Right cardiac atrium (tissue), 5 donors: ENCODE measurements at regions not wholly inside any gene's neighbourhood (a gene's known extent, or its start where the extent isn't known, plus 50 kb on each side); places are given as distances from the start of the nearest gene placed in this dataset.

Experiments used
- ATAC-seq, 2 donors: fragments of 200-7000 bp; cut with Tn5 transposase; one replicate each; pipeline versions ENCODE4 v1.8.0 to v1.9.1; 2020; ENCODE audit warnings: moderate library complexity in 2 of 2, mild to moderate bottlenecking in 1 of 2
- DNase-seq, 3 donors: peaks; one replicate each; pipeline ENCODE4 v3.0.0-alpha.2; 2020
- H3K27ac ChIP-seq: one replicate; pipeline ENCODE4 v1.5.1; 2013; ENCODE audit warnings: mild to moderate bottlenecking, low read length, control low read depth, moderate library complexity
- H3K27me3 ChIP-seq: one replicate; pipeline ENCODE4 v1.6.1; 2013; ENCODE audit not compliant: control insufficient read depth, insufficient read depth
- H3K4me1 ChIP-seq: one replicate; pipeline ENCODE4 v1.6.1; 2013; ENCODE audit warnings: low read length; ENCODE audit not compliant: control insufficient read depth, insufficient read depth
- H3K4me3 ChIP-seq: one replicate; pipeline ENCODE4 v1.5.1; 2013; ENCODE audit warnings: low read length, control low read depth
- H3K9me3 ChIP-seq: one replicate; pipeline ENCODE4 v1.6.1; 2013; ENCODE audit warnings: low read length; ENCODE audit not compliant: control insufficient read depth
- WGBS: extraction: QIAGEN DNeasy Blood & Tissue Kit; methylation state at CpG from one replicate; pipeline ENCODE4 v1.1.7; 2013; 5-methylcytosine and 5-hydroxymethylcytosine counted together
- intact Hi-C, 4 donors: fragments of 100-400 bp; cut with DNase I; formaldehyde crosslinking; loops; one replicate each; pipeline versions ENCODE4 v1.11.0 to v1.14.0; 2022 to 2023
- donor health status: healthy with polysubstance abuse.
- donor health status: DM: no; HTN: yes; CAD: no.
- donor health status: DM: no; HTN: no; CAD: no.
- donor health status: DM: no; HTN: yes; CAD: no; lungs with severe emphysema.
- donor health status: DM: yes; HTN: yes; CAD: no.

GRCh38 chr2:156087875-156088274 lies 244.6 kb downstream of the NR4A2 start:
- DNase-seq (no peak), ATAC-seq (no peak)
- intact Hi-C loops: no loop called here

GRCh38 chr2:156083763-156084493 lies 248.6 kb downstream of the NR4A2 start:
- H3K27ac ChIP-seq: no peak overlapping the region
- no peaks in the 10 kb centered on the region for H3K27me3 ChIP-seq
- H3K9me3 ChIP-seq: no peaks in the 10 kb centered on the region
- no peaks in the 10 kb centered on the region for H3K4me1 ChIP-seq
- DNase-seq (peak; percentile 10 to 22 (median 13)), ATAC-seq (no peak)
- no peak overlapping the region for H3K4me3 ChIP-seq
- WGBS: 59% methylated on average over 15 of the region's 15 CpGs
- intact Hi-C loops: no loop called here

More at GRCh38 chr2:156087875-156088274, 244.6 kb downstream of the NR4A2 start:
- WGBS: 45% methylated on average over 2 of the region's 2 CpGs
- Histone ChIP-seq H3K9me3 (no peaks in the 10 kb centered on the region), H3K4me1 (no peaks in the 10 kb centered on the region), H3K27me3 (no peaks in the 10 kb centered on the region), H3K4me3 (no peak overlapping the region), H3K27ac (no peak overlapping the region)

- Histone ChIP-seq H3K27me3 (no peaks in the 10 kb centered on the region), H3K9me3 (no peaks in the 10 kb centered on the region), H3K4me1 (no peaks in the 10 kb centered on the region), H3K4me3 (no peak overlapping the region), H3K27ac (no peak overlapping the region)
- no peak for ATAC-seq
- intact Hi-C loops: no loop called here
- DNase-seq: no peak
- WGBS: 88% methylated on average over 2 of the region's 2 CpGs
These were observed 252.7 kb downstream of the NR4A2 start for GRCh38 chr2:156079845-156080244.

- WGBS: 62% methylated on average over 1 of the region's 1 CpG
- Histone ChIP-seq H3K4me1 (no peaks in the 10 kb centered on the region), H3K27me3 (no peaks in the 10 kb centered on the region), H3K4me3 (no peak overlapping the region), H3K9me3 (no peaks in the 10 kb centered on the region), H3K27ac (no peak overlapping the region)
- intact Hi-C loops: no loop called here
- no peak for DNase-seq
- ATAC-seq: no peak
These were observed 255.3 kb downstream of the NR4A2 start for GRCh38 chr2:156077041-156077742.

GRCh38 chr2:156065912-156066311 lies 266.6 kb downstream of the NR4A2 start:
- intact Hi-C loops: no loop called here
- H3K4me1 ChIP-seq: no peaks in the 10 kb centered on the region
- H3K4me3 ChIP-seq: no peak overlapping the region

GRCh38 chr2:156064540-156064939 lies 268.0 kb downstream of the NR4A2 start:
- WGBS: 43% methylated on average over 1 of the region's 1 CpG
- intact Hi-C loops: no loop called here
- Histone ChIP-seq H3K27ac (no peak overlapping the region), H3K4me3 (no peak overlapping the region), H3K9me3 (no peaks in the 10 kb centered on the region), H3K4me1 (no peaks in the 10 kb centered on the region), H3K27me3 (no peaks in the 10 kb centered on the region)
- ATAC-seq: no peak
- no peak for DNase-seq

More at GRCh38 chr2:156065912-156066311, 266.6 kb downstream of the NR4A2 start:
- DNase-seq: no peak
- no peak overlapping the region for H3K27ac ChIP-seq
- ATAC-seq: no peak
- WGBS: 87% methylated on average over 4 of the region's 4 CpGs
- H3K27me3 ChIP-seq: no peaks in the 10 kb centered on the region
- no peaks in the 10 kb centered on the region for H3K9me3 ChIP-seq

- H3K27ac ChIP-seq: no peak overlapping the region
- 90% methylated on average over 1 of the region's 1 CpG for WGBS
- no peaks in the 10 kb centered on the region for H3K9me3 ChIP-seq
- H3K4me1 ChIP-seq: no peaks in the 10 kb centered on the region
- H3K4me3 ChIP-seq: no peak overlapping the region
- intact Hi-C loops: no loop called here
- ATAC-seq (no peak), DNase-seq (no peak)
- no peaks in the 10 kb centered on the region for H3K27me3 ChIP-seq
These were observed 274.9 kb downstream of the NR4A2 start for GRCh38 chr2:156057647-156058046.

- no peak for ATAC-seq
- no peaks in the 10 kb centered on the region for H3K9me3 ChIP-seq
- intact Hi-C loops: no loop called here
- H3K4me1 ChIP-seq: no peaks in the 10 kb centered on the region
- no peak overlapping the region for H3K4me3 ChIP-seq
- no peaks in the 10 kb centered on the region for H3K27me3 ChIP-seq
- no peak overlapping the region for H3K27ac ChIP-seq
- 60% methylated on average over 2 of the region's 2 CpGs for WGBS
- no peak for DNase-seq
These were observed 277.5 kb downstream of the NR4A2 start for GRCh38 chr2:156054983-156055382.

- ATAC-seq: no peak
- H3K9me3 ChIP-seq: no peaks in the 10 kb centered on the region
- intact Hi-C loops: no loop called here
- DNase-seq: no peak
- H3K27me3 ChIP-seq: no peaks in the 10 kb centered on the region
- no peaks in the 10 kb centered on the region for H3K4me1 ChIP-seq
- H3K27ac ChIP-seq: no peak overlapping the region
- WGBS: 61% methylated on average over 2 of the region's 2 CpGs
- no peak overlapping the region for H3K4me3 ChIP-seq
These were observed 285.6 kb downstream of the NR4A2 start for GRCh38 chr2:156046900-156047299.

GRCh38 chr2:156042895-156043294 lies 289.6 kb downstream of the NR4A2 start:
- Histone ChIP-seq H3K4me1 (no peaks in the 10 kb centered on the region), H3K9me3 (no peaks in the 10 kb centered on the region), H3K4me3 (no peak overlapping the region), H3K27me3 (no peaks in the 10 kb centered on the region), H3K27ac (no peak overlapping the region)
- ATAC-seq (no peak), DNase-seq (no peak)
- intact Hi-C loops: no loop called here

GRCh38 chr2:156038021-156038420 lies 294.5 kb downstream of the NR4A2 start:
- no peak for DNase-seq
- intact Hi-C loops: no loop called here

More at GRCh38 chr2:156038021-156038420, 294.5 kb downstream of the NR4A2 start:
- 98% methylated on average over 1 of the region's 1 CpG for WGBS
- no peak overlapping the region for H3K4me3 ChIP-seq
- ATAC-seq: no peak
- H3K9me3 ChIP-seq: no peaks in the 10 kb centered on the region
- H3K27ac ChIP-seq: no peak overlapping the region
- H3K4me1 ChIP-seq: no peaks in the 10 kb centered on the region
- H3K27me3 ChIP-seq: no peaks in the 10 kb centered on the region
